H1 (cell line): ENCODE measurements at regions not wholly inside any gene's neighbourhood (a gene's known extent, or its start where the extent isn't known, plus 50 kb on each side); places are given as distances from the start of the nearest gene placed in this dataset.

ENCODE experiments used
- CTCF ChIA-PET: fragments of 300-600 bp; sonication (Branson Sonifier 250); formaldehyde crosslinking; loops from one replicate; lab custom pipeline; 2021; ENCODE audit not compliant: partially characterized antibody; lab: Charles Lee
- POLR2A ChIA-PET: fragments of 300-600 bp; sonication (Branson Sonifier 250); formaldehyde crosslinking; loops from one replicate; lab custom pipeline; 2021; ENCODE audit warnings: inconsistent platforms; ENCODE audit not compliant: partially characterized antibody; lab: Charles Lee
- DNase-seq, 2 experiments: peaks; one replicate each; pipeline versions ENCODE4 v3.0.0 to v3.0.0-alpha.2; 2010 to 2022; ENCODE audit warnings: low spot score in 2 of 2, low read depth in 1 of 2, mixed read lengths in 1 of 2
- FAIRE-seq: peaks from 2 replicates; lab custom pipeline; 2011; peaks lifted over from hg19 to GRCh38; lab: Jason Lieb, UNC
- H2AFZ ChIP-seq: 2 replicates; pipeline ENCODE4 v1.8.1; 2012; ENCODE audit warnings: low read length, inconsistent platforms
- H2AK5ac ChIP-seq: 2 replicates; pipeline ENCODE4 v1.6.1; 2013; ENCODE audit warnings: low read depth, low read length
- H2BK120ac ChIP-seq: replicated peaks from 2 replicates; pipeline ENCODE3; 2013; ENCODE audit warnings: low read depth, low read length, inconsistent platforms
- H2BK12ac ChIP-seq: 2 replicates; pipeline ENCODE4 v1.6.1; 2013; ENCODE audit warnings: low read depth, low read length
- H2BK15ac ChIP-seq: 2 replicates; pipeline ENCODE4 v1.6.1; 2013; ENCODE audit warnings: low read length
- H2BK20ac ChIP-seq: 2 replicates; pipeline ENCODE4 v1.6.1; 2013; ENCODE audit warnings: low read length
- H2BK5ac ChIP-seq: 2 replicates; pipeline ENCODE4 v1.6.1; 2013; ENCODE audit warnings: low read depth, low read length
- H3K14ac ChIP-seq: 2 replicates; pipeline ENCODE4 v1.6.1; 2013; ENCODE audit warnings: inconsistent platforms; ENCODE audit not compliant: insufficient read length
- H3K18ac ChIP-seq: 2 replicates; pipeline ENCODE4 v1.6.1; 2013; ENCODE audit warnings: low read length; ENCODE audit errors: extremely low read depth
- H3K23ac ChIP-seq: 2 replicates; pipeline ENCODE4 v1.6.1; 2013; ENCODE audit warnings: inconsistent platforms; ENCODE audit not compliant: insufficient read length
- H3K23me2 ChIP-seq: 2 replicates; pipeline ENCODE4 v1.6.1; 2013; ENCODE audit warnings: low read depth, low read length
- H3K27ac ChIP-seq: 2 replicates; pipeline ENCODE4 v1.6.1; 2011; ENCODE audit warnings: low read depth, low read length, inconsistent platforms
- H3K27me3 ChIP-seq, 4 experiments: replicated peaks in 1 of 4; 1 replicate in 1 of 4; 2 replicates in 3 of 4; pipeline versions ENCODE4 v1.6.1 to v1.8.1; 2011 to 2013; ENCODE audit warnings: low read length in 3 of 4, mild to moderate bottlenecking in 3 of 4, inconsistent platforms in 2 of 4, mixed read lengths in 2 of 4, moderate library complexity in 1 of 4; ENCODE audit not compliant: control insufficient read depth in 3 of 4, insufficient read depth in 3 of 4; ENCODE audit errors: extremely low read depth in 1 of 4
- H3K36me3 ChIP-seq, 4 experiments: 2 replicates each; pipeline versions ENCODE4 v1.6.1 to v1.8.1; 2011 to 2013; ENCODE audit warnings: mild to moderate bottlenecking in 4 of 4, low read length in 3 of 4, moderate library complexity in 2 of 4, control low read depth in 1 of 4, inconsistent platforms in 1 of 4; ENCODE audit not compliant: insufficient read depth in 4 of 4, control insufficient read depth in 2 of 4
- H3K4ac ChIP-seq: replicated peaks from 2 replicates; pipeline ENCODE3; 2013; ENCODE audit warnings: low read length, low read depth, mixed read lengths, inconsistent platforms; ENCODE audit not compliant: insufficient read length
- H3K4me1 ChIP-seq, 4 experiments: replicated peaks in 1 of 4; 1 replicate in 1 of 4; 2 replicates in 3 of 4; pipeline versions ENCODE4 v1.6.1 to v1.8.1; 2011 to 2013; ENCODE audit warnings: low read length in 3 of 4, inconsistent platforms in 2 of 4, mixed read lengths in 1 of 4; ENCODE audit not compliant: insufficient read depth in 4 of 4, control insufficient read depth in 3 of 4
- H3K4me2 ChIP-seq, 2 experiments: 2 replicates each; pipeline versions ENCODE4 v1.6.1 to v1.8.1; 2011 to 2013; ENCODE audit warnings: low read depth in 2 of 2, low read length in 2 of 2, control low read depth in 1 of 2, inconsistent platforms in 1 of 2, mild to moderate bottlenecking in 1 of 2; ENCODE audit not compliant: insufficient read depth in 1 of 2
- H3K4me3 ChIP-seq, 4 experiments: fragments of 200-600, 300-600 bp in 1 of 4; sonication (generic), shearing (Covaris generic), sonication (Bioruptor Twin) in 1 of 4; 2 replicates each; pipeline versions ENCODE4 v1.5.1 to v1.8.1; 2011 to 2016; ENCODE audit warnings: low read length in 4 of 4, low read depth in 3 of 4, control low read depth in 2 of 4, inconsistent platforms in 2 of 4, mild to moderate bottlenecking in 2 of 4, mixed read lengths in 1 of 4, moderate library complexity in 1 of 4; ENCODE audit not compliant: insufficient read depth in 2 of 4; ENCODE audit errors: extremely low read depth in 1 of 4
- H3K56ac ChIP-seq: replicated peaks from 2 replicates; pipeline ENCODE3; 2013; ENCODE audit warnings: low read depth, mild to moderate bottlenecking, mixed read lengths, low read length, inconsistent platforms; ENCODE audit not compliant: insufficient read length
- H3K79me1 ChIP-seq: 2 replicates; pipeline ENCODE4 v1.6.1; 2013; ENCODE audit warnings: low read depth, low read length, control low read depth
- H3K79me2 ChIP-seq, 2 experiments: 2 replicates each; pipeline versions ENCODE4 v1.6.1 to v1.8.1; 2012 to 2013; ENCODE audit warnings: low read length in 2 of 2, mild to moderate bottlenecking in 2 of 2, inconsistent platforms in 1 of 2; ENCODE audit not compliant: insufficient read depth in 2 of 2, control insufficient read depth in 1 of 2
- H3K9ac ChIP-seq, 4 experiments: replicated peaks in 1 of 4; 1 replicate in 1 of 4; 2 replicates in 3 of 4; pipeline versions ENCODE4 v1.6.1 to v1.8.1; 2011 to 2013; ENCODE audit warnings: low read depth in 3 of 4, low read length in 3 of 4, control low read depth in 2 of 4, mild to moderate bottlenecking in 2 of 4, moderate library complexity in 2 of 4, inconsistent platforms in 1 of 4; ENCODE audit errors: extremely low read depth in 1 of 4
- H3K9me3 ChIP-seq, 2 experiments: 2 replicates each; pipeline versions ENCODE4 v1.6.1 to v1.8.1; 2012 to 2013; ENCODE audit warnings: mild to moderate bottlenecking in 2 of 2, moderate library complexity in 2 of 2, control low read depth in 1 of 2, inconsistent platforms in 1 of 2, low read depth in 1 of 2, low read length in 1 of 2, mixed read lengths in 1 of 2; ENCODE audit not compliant: insufficient read depth in 2 of 2
- H4K20me1 ChIP-seq, 2 experiments: replicated peaks in 1 of 2; 2 replicates each; pipeline versions ENCODE3 to v1.8.1; 2011 to 2013; ENCODE audit warnings: inconsistent platforms in 2 of 2, low read length in 2 of 2, mild to moderate bottlenecking in 1 of 2; ENCODE audit not compliant: insufficient read depth in 2 of 2, control insufficient read depth in 1 of 2
- H4K5ac ChIP-seq: 2 replicates; pipeline ENCODE4 v1.6.1; 2013; ENCODE audit warnings: low read length, low read depth, mixed read lengths, inconsistent platforms; ENCODE audit not compliant: insufficient read length
- H4K8ac ChIP-seq: 2 replicates; pipeline ENCODE4 v1.8.0; 2013; ENCODE audit warnings: mild to moderate bottlenecking, moderate library complexity, low read length, inconsistent platforms; ENCODE audit not compliant: insufficient read depth; ENCODE audit errors: extremely low read depth
- H4K91ac ChIP-seq: replicated peaks from 2 replicates; pipeline ENCODE3; 2013; ENCODE audit warnings: low read length, mixed read lengths, inconsistent platforms; ENCODE audit not compliant: insufficient read length
- CBX8 ChIP-seq: fragments of 300-800, 300-1000 bp; sonication (generic); IDR thresholded peaks from 2 replicates; pipeline ENCODE4 v1.7.1; 2016; ENCODE audit warnings: low read depth, low read length, borderline replicate concordance
- MAFK ChIP-seq: IDR thresholded peaks from 2 replicates; pipeline ENCODE4 v1.6.1; 2012; ENCODE audit warnings: low read depth, mild to moderate bottlenecking, improper control_type of control experiment, low read length
- RXRA ChIP-seq: IDR thresholded peaks from 2 replicates; pipeline ENCODE4 v1.6.1; 2011; ENCODE audit warnings: low read depth, mild to moderate bottlenecking, low read length, moderate library complexity; ENCODE audit not compliant: insufficient read depth
- TAF7 ChIP-seq: optimal IDR thresholded peaks from 2 replicates; pipeline ENCODE3; 2011; ENCODE audit warnings: low read depth, mild to moderate bottlenecking, inconsistent platforms, low read length, moderate library complexity, borderline replicate concordance
- WGBS, 2 experiments: shearing (Covaris generic) in 1 of 2; methylation state at CpG; one replicate each; pipeline versions ENCODE4 v1.1.6 to v1.1.7; 2013 to 2015; ENCODE audit warnings: low lambda C conversion rate in 2 of 2, mixed read lengths in 2 of 2, inconsistent platforms in 1 of 2, low coverage in 1 of 2, missing lambda C conversion rate in 1 of 2; ENCODE audit not compliant: insufficient replicate concordance in 2 of 2, insufficient coverage in 1 of 2, insufficient read length in 1 of 2; ENCODE audit errors: extremely low coverage in 1 of 2, missing lambda C conversion rate in 1 of 2; 5-methylcytosine and 5-hydroxymethylcytosine counted together
- TF ChIP-seq, protein P1 (sequence below): IDR thresholded peaks from 2 replicates; pipeline ENCODE4 v1.6.1; 2012; ENCODE audit warnings: inconsistent platforms

DNA sequence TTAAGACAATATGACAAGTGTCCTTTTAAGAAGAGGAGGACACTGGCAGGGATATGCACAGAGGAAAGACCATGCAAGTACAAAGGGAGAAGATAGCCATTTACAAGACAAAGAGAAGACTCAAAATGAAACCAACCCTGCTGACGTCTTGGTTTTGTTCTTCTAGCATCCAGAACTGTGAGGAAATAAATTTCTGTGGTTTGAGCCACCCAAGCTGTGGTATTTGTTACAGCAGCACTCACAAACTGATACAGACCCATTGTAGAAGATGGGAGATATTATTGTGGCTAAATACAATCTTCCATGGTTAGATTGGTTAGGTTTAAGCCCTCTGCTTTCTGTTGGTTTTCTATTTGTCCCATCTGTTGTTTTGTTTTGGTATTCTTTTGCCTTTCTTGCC lies 88.6 kb upstream of the SLC35F1 start:
- no peak overlapping the region for H3K14ac ChIP-seq
- TF ChIP-seq RXRA (no peak), TAF7 (no peak), MAFK (no peak), CBX8 (no peak)
- TF ChIP-seq, protein P1, sequence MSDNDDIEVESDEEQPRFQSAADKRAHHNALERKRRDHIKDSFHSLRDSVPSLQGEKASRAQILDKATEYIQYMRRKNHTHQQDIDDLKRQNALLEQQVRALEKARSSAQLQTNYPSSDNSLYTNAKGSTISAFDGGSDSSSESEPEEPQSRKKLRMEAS = no peak
- H4K20me1 ChIP-seq = no peaks in the 10 kb centered on the region
- FAIRE-seq = no peak
- peaks cover 0 to 5% of the 10 kb centered on the region in 2 experiments; a peak in 1 of 4 replicates for H3K9me3 ChIP-seq
- H2BK20ac ChIP-seq = no peak overlapping the region
- no peak overlapping the region for H2AK5ac ChIP-seq
- H3K56ac ChIP-seq = no peak overlapping the region
- H3K4me2 ChIP-seq = no peak overlapping the region
- no peaks in the 10 kb centered on the region for H3K27me3 ChIP-seq
- DNase-seq = no peak
- H4K91ac ChIP-seq = no peak overlapping the region
- no peak overlapping the region for H2AFZ ChIP-seq
- no peaks in the 10 kb centered on the region for H3K23me2 ChIP-seq
- no peak overlapping the region for H3K23ac ChIP-seq
- H4K5ac ChIP-seq = no peak overlapping the region
- H3K4ac ChIP-seq = no peak overlapping the region
- no peaks in the 10 kb centered on the region for H3K79me1 ChIP-seq
- no peak overlapping the region for H2BK15ac ChIP-seq
- H3K79me2 ChIP-seq = no peaks in the 10 kb centered on the region
- H2BK120ac ChIP-seq = no peak overlapping the region
- ChIA-PET POLR2A (no interaction called here), CTCF (no interaction called here)
- H3K18ac ChIP-seq = no peak overlapping the region
- no peak overlapping the region for H2BK12ac ChIP-seq
- no peak overlapping the region for H3K9ac ChIP-seq
- 73% methylated on average over 1 of the region's 1 CpG; no CpG with 5 or more reads in 1 of the 2 experiments for WGBS, 2 experiments
- no peak overlapping the region for H3K4me3 ChIP-seq
- H3K4me1 ChIP-seq = no peaks in the 10 kb centered on the region
- no peak overlapping the region for H4K8ac ChIP-seq
- H3K36me3 ChIP-seq = no peaks in the 10 kb centered on the region
- H2BK5ac ChIP-seq = no peak overlapping the region
- no peak overlapping the region for H3K27ac ChIP-seq
